HL-60 (cell line): ENCODE measurements at regions not wholly inside any gene's neighbourhood (a gene's known extent, or its start where the extent isn't known, plus 50 kb on each side); places are given as distances from the start of the nearest gene placed in this dataset.

ENCODE experiments used
- DNase-seq, 2 experiments: peaks; one replicate each; pipeline ENCODE4 v3.0.0-alpha.2; 2010 to 2020; ENCODE audit warnings: low read depth in 1 of 2, low spot score in 1 of 2
- H3K27ac ChIP-seq: fragments of 250-450 bp; sonication (Bioruptor Pico); replicated peaks from 2 replicates; pipeline ENCODE4 v1.5.1; 2020; ENCODE audit warnings: mild to moderate bottlenecking, moderate library complexity
- H3K27me3 ChIP-seq: fragments of 250-450 bp; sonication (Bioruptor Pico); 2 replicates; pipeline ENCODE4 v1.5.1; 2021; ENCODE audit warnings: mild to moderate bottlenecking, moderate library complexity; ENCODE audit not compliant: insufficient read depth, poor library complexity, severe bottlenecking
- H3K4me3 ChIP-seq: replicated peaks from 2 replicates; pipeline ENCODE4 v1.5.1; 2011; ENCODE audit warnings: mild to moderate bottlenecking, control low read depth, low read length; ENCODE audit not compliant: insufficient read depth
- GABPA ChIP-seq: IDR thresholded peaks from 2 replicates; pipeline ENCODE4 v1.6.1; 2012; ENCODE audit warnings: low read depth
- POLR2AphosphoS5 ChIP-seq: IDR thresholded peaks from 2 replicates; pipeline ENCODE4 v1.6.1; 2012; ENCODE audit warnings: low read depth
- REST ChIP-seq: IDR thresholded peaks from 2 replicates; pipeline ENCODE4 v1.6.1; 2012; ENCODE audit warnings: low read depth; ENCODE audit not compliant: insufficient replicate concordance
- SPI1 ChIP-seq: IDR thresholded peaks from 2 replicates; pipeline ENCODE4 v1.6.1; 2012; ENCODE audit warnings: low read depth, mild to moderate bottlenecking, borderline replicate concordance
- TF ChIP-seq, protein P1 (sequence below): IDR thresholded peaks from one replicate; pipeline ENCODE4 v1.5.1; 2011; ENCODE audit warnings: low read length, control low read depth, inconsistent platforms; ENCODE audit not compliant: insufficient read depth

- no peak for DNase-seq
- Histone ChIP-seq H3K27ac (no peak overlapping the region), H3K4me3 (no peak overlapping the region), H3K27me3 (no peaks in the 10 kb centered on the region)
- no peak for TF ChIP-seq REST
- TF ChIP-seq, protein P1, sequence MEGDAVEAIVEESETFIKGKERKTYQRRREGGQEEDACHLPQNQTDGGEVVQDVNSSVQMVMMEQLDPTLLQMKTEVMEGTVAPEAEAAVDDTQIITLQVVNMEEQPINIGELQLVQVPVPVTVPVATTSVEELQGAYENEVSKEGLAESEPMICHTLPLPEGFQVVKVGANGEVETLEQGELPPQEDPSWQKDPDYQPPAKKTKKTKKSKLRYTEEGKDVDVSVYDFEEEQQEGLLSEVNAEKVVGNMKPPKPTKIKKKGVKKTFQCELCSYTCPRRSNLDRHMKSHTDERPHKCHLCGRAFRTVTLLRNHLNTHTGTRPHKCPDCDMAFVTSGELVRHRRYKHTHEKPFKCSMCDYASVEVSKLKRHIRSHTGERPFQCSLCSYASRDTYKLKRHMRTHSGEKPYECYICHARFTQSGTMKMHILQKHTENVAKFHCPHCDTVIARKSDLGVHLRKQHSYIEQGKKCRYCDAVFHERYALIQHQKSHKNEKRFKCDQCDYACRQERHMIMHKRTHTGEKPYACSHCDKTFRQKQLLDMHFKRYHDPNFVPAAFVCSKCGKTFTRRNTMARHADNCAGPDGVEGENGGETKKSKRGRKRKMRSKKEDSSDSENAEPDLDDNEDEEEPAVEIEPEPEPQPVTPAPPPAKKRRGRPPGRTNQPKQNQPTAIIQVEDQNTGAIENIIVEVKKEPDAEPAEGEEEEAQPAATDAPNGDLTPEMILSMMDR = no peak
- no peak for TF ChIP-seq SPI1
- TF ChIP-seq GABPA = no peak
- no peak for TF ChIP-seq POLR2AphosphoS5
These were observed 638.8 kb upstream of the EEF2KMT start for GRCh38 chr16:5736209-5736930.

- H3K4me3 ChIP-seq = no peak overlapping the region
These were observed 637.8 kb upstream of the EEF2KMT start for GRCh38 chr16:5735444-5735843.

DNA sequence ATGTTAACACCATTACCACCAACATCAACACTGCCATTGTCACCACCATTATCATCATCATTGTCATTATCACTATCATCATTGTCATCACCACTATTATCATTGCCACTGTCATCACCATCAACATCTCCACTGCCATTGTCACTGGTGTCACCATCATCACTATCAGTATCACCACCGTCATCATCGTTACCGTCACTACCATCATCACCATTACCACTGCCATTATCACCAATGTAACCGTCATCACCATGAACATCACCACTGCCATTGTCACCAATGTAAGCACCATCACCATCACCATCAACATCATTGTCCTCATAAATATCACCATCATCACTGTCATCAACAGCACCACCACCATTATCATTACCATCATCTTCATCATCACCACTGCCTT, 633.2 kb upstream of the EEF2KMT start:
- TF ChIP-seq, protein P1 = no peak
- no peak for TF ChIP-seq GABPA
- TF ChIP-seq POLR2AphosphoS5 = no peak
- no peak for TF ChIP-seq REST
- TF ChIP-seq SPI1 = no peak

More at GRCh38 chr16:5735444-5735843, 637.8 kb upstream of the EEF2KMT start:
- no peaks in the 10 kb centered on the region for H3K27me3 ChIP-seq
- TF ChIP-seq POLR2AphosphoS5 (no peak), SPI1 (no peak), GABPA (no peak), REST (no peak)
- TF ChIP-seq, protein P1 = no peak
- no peak overlapping the region for H3K27ac ChIP-seq
- no peak for DNase-seq

More for the DNA sequence above, 633.2 kb upstream of the EEF2KMT start:
- DNase-seq = no peak
- Histone ChIP-seq H3K4me3 (no peak overlapping the region), H3K27ac (no peak overlapping the region), H3K27me3 (no peaks in the 10 kb centered on the region)
